PFSK-1 (cell line): ENCODE measurements at regions not wholly inside any gene's neighbourhood (a gene's known extent, or its start where the extent isn't known, plus 50 kb on each side); places are given as distances from the start of the nearest gene placed in this dataset.

Source experiments
- FOXP2 ChIP-seq: optimal IDR thresholded peaks from 2 replicates; pipeline ENCODE3; 2011; ENCODE audit warnings: borderline replicate concordance, control low read depth, inconsistent platforms; ENCODE audit not compliant: insufficient read depth; ENCODE audit errors: extremely low read length, extremely low read depth
- POLR2AphosphoS5 ChIP-seq: IDR thresholded peaks from 2 replicates; pipeline ENCODE4 v1.6.1; 2012; ENCODE audit warnings: low read depth, mild to moderate bottlenecking, control low read depth, low read length, moderate library complexity

GRCh38 chr5:126360467-126360866 lies 62.7 kb upstream of the GRAMD2B start:
- TF ChIP-seq FOXP2 (no peak), POLR2AphosphoS5 (no peak)
